GM23248 (cell line): ENCODE measurements at regions not wholly inside any gene's neighbourhood (a gene's known extent, or its start where the extent isn't known, plus 50 kb on each side); places are given as distances from the start of the nearest gene placed in this dataset.

Experiments
- EZH2 ChIP-seq: fragments of 200-600 bp; sonication (generic); IDR thresholded peaks from 2 replicates; pipeline ENCODE4 v1.6.1; 2018; ENCODE audit warnings: antibody characterized with exemption, mild to moderate bottlenecking; ENCODE audit not compliant: insufficient read depth, poor library complexity, severe bottlenecking
- EZH2phosphoT487 ChIP-seq: fragments of 200-600 bp; sonication (generic); IDR thresholded peaks from 2 replicates; pipeline ENCODE4 v1.6.1; 2018; ENCODE audit warnings: antibody characterized with exemption, moderate library complexity, mild to moderate bottlenecking, low read depth; ENCODE audit not compliant: insufficient read depth

DNA sequence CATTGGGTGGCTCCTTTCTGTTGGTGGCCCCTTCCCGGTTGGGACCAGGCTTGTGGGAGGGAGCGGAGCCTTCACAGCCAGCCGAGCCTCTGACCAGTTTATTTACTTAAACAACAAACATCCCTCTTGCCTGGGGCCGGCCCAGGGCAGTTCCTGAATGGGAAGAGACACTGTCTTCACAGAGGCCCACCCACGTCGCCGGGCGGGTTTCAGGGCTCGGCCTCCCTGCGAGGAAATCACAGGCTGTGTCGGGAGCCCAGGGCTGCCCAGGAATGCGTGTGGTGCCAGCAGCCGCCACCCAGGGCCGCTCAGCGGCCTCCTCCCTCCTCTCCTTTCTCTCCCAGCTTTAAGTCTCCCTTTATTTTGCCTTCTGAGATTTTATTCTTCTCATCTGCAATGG is 132.5 kb downstream of the HSD17B3 start:
- TF ChIP-seq EZH2phosphoT487 = no peak
- TF ChIP-seq EZH2 = no peak
